ENCODE measurements at regions not wholly inside any gene's neighbourhood (a gene's known extent, or its start where the extent isn't known, plus 50 kb on each side); places are given as distances from the start of the nearest gene placed in this dataset.

DNA sequence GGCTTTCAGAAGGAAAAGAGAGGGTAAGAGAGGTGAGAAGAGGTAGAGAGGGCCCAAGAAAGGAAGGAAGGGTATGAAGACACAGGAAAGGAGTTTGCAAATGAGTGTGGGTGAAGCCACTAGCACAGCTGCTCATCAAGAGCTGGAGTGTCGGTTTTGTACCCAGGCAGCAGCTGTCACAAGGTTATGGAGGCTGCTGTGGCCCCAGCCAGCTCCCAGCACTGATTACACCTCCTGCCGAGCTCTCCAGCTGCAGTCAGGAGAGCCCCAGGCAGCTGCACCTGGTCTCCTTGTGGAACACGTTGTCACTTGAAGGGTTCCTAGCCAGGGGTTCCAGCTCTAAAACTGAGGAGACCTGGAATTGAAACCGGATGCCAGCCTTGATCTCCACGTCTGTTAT lies 60.4 kb upstream of the CHD2 start:
- TF ChIP-seq, protein P1, sequence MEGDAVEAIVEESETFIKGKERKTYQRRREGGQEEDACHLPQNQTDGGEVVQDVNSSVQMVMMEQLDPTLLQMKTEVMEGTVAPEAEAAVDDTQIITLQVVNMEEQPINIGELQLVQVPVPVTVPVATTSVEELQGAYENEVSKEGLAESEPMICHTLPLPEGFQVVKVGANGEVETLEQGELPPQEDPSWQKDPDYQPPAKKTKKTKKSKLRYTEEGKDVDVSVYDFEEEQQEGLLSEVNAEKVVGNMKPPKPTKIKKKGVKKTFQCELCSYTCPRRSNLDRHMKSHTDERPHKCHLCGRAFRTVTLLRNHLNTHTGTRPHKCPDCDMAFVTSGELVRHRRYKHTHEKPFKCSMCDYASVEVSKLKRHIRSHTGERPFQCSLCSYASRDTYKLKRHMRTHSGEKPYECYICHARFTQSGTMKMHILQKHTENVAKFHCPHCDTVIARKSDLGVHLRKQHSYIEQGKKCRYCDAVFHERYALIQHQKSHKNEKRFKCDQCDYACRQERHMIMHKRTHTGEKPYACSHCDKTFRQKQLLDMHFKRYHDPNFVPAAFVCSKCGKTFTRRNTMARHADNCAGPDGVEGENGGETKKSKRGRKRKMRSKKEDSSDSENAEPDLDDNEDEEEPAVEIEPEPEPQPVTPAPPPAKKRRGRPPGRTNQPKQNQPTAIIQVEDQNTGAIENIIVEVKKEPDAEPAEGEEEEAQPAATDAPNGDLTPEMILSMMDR (conservative IDR thresholded peaks at IDR 0.05; ENCODE audit: low read length), result no peak
- no peak for TF ChIP-seq EZH2phosphoT487 (IDR thresholded peaks at IDR 0.05; ENCODE audit: borderline replicate concordance)

Measured in Loucy (cell line).